MM.1S (cell line): ENCODE measurements at regions not wholly inside any gene's neighbourhood (a gene's known extent, or its start where the extent isn't known, plus 50 kb on each side); places are given as distances from the start of the nearest gene placed in this dataset.

Experiments
- EZH2 ChIP-seq: fragments of 300-600 bp; sonication (generic); optimal IDR thresholded peaks from 2 replicates; pipeline ENCODE3; 2017; ENCODE audit warnings: low read depth, mild to moderate bottlenecking, antibody characterized with exemption, low read length, mixed read lengths
- EZH2phosphoT487 ChIP-seq: fragments of 300-600 bp; sonication (generic); IDR thresholded peaks from 2 replicates; pipeline ENCODE4 v1.6.1; 2018; ENCODE audit warnings: antibody characterized with exemption, low read length
- TF ChIP-seq, protein P1 (sequence below): fragments of 300-600 bp; sonication (generic); IDR thresholded peaks from 2 replicates; pipeline ENCODE4 v1.5.1; 2016; ENCODE audit warnings: antibody characterized with exemption, low read length, mixed read lengths

DNA sequence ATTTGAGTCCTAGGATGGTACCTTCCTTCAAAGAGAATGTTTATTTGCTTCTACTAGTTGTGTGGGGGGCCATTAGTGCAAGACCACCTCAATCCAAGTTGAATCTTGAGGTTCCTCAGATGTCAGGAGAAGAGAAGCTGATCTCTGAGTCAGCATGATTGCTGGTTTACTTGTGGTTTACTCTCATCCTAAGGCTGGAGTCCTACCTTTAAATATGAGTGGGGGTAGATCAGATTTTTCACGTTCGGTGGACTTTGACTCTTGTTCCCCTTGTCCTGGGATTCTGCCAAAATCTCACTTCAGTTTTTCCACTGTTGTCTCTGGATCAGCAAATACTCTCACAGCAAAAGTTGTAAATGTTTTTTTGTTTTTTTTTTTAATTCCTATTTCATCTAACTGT is 84.6 kb upstream of the F13A1 start:
- TF ChIP-seq, protein P1, sequence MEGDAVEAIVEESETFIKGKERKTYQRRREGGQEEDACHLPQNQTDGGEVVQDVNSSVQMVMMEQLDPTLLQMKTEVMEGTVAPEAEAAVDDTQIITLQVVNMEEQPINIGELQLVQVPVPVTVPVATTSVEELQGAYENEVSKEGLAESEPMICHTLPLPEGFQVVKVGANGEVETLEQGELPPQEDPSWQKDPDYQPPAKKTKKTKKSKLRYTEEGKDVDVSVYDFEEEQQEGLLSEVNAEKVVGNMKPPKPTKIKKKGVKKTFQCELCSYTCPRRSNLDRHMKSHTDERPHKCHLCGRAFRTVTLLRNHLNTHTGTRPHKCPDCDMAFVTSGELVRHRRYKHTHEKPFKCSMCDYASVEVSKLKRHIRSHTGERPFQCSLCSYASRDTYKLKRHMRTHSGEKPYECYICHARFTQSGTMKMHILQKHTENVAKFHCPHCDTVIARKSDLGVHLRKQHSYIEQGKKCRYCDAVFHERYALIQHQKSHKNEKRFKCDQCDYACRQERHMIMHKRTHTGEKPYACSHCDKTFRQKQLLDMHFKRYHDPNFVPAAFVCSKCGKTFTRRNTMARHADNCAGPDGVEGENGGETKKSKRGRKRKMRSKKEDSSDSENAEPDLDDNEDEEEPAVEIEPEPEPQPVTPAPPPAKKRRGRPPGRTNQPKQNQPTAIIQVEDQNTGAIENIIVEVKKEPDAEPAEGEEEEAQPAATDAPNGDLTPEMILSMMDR = no peak
- no peak for TF ChIP-seq EZH2
- no peak for TF ChIP-seq EZH2phosphoT487
